Activated CD4-positive, CD25-positive, alpha-beta regulatory T cell treated with anti-CD3 and anti-CD28 coated beads, Interleukin-2, amount 50 U/mL, for 72 hours (primary cell): ENCODE measurements at regions not wholly inside any gene's neighbourhood (a gene's known extent, or its start where the extent isn't known, plus 50 kb on each side); places are given as distances from the start of the nearest gene placed in this dataset.
"Not testable (repeated sequence)": the region's sequence is repeated elsewhere in the genome, so short reads cannot be mapped to it uniquely, and the experiment has no call there.

Source experiments
- DNase-seq: peaks from one replicate; pipeline ENCODE4 v3.0.0; 2021

DNA sequence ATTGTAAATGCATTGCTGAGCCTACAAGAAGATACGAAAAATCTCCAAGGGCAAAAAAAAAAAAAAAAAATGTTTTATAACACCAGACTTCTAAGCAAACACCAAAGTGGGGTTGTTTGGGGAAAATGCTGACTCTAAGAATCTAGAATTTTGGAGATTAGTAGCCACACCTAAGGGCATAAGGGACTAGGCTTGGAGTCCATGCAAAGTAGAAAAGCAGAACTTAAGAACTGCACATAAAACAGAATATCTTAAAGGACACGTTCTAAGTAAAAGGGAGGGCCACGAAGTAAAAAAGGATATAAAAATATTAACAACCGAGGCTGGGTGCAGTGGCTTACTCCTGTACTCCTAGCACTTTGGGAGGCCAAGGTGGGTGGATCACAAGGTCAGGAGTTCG is 269.8 kb upstream of the AUTS2 start:
- DNase-seq, result no peak

DNA sequence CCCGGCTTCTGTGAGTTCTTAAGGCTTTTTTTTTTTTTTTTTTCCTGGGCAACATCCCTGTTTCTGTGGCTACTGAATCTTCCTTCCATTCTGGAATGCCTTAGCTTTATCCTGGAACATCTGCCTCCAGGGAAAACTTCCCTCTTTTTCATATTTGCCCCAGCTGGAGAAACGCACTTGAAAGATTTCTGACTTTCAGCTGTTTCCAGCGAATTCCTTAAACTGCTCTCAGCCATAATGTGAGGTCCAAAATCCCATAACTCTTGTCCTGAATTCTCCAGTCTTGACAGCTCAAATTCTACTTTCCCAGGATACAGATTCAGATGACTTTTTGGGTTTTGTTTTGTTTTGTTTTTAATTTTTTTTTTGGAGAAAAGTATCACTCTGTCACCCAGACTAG is 263.6 kb upstream of the AUTS2 start:
- no peak for DNase-seq

DNA sequence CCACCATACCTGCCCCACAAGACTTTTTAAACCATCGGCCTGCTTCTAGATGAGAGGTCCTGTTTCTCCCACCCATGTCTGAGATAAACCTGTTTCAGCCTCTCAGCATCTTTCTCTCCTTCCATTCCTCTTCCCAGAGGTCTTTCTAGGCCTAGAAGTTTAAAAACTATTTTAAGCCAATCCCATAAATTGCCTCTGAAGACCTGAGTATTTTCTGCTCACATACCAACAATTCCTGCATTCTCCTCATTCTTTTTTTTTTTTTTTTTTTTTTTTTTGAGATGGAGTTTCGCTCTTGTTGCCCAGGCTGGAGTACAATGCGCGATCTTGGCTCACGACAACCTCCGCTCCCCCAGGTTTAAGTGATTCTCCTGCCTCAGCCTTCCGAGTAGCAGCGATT is 262.9 kb upstream of the AUTS2 start:
- DNase-seq, result no peak

DNA sequence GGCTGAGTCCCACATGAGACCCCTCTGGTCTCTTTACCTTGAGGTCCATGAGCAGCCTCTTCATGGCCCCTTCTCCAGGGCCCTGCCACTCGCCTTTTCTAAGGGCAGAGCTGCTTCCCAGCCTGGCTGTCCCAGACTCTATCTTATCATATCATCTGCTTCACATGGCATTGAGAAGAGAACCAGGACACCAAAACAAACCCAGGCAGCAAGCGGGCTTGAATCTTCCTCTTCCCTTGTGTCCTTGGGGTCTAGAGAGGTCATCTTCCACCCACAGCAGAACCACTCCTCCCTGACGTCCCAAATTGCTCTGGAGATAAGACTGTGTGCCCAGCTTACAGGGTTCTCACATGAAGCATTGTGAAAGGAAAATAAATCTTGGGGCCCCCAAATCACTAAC is 261.3 kb upstream of the AUTS2 start:
- DNase-seq, result no peak

DNA sequence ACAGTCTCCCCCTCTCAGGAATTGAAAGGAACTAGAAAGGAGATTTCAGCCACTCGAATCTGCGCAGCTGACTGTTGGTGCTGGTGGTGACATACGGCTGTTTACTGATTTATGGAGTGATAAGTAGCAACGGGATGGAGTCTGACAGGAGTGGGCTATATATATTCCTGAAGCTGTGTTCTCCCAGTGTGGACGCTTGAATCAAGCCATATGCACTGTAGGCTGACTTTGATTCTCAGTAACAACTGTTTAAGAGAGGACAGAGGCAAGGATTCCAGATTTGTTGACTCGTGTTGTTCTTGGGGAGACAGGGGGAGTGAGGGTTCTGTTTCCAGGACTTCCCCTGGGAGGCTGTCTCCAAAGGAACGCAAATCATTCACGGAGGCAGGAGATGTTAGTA is 260.1 kb upstream of the AUTS2 start:
- no peak for DNase-seq

DNA sequence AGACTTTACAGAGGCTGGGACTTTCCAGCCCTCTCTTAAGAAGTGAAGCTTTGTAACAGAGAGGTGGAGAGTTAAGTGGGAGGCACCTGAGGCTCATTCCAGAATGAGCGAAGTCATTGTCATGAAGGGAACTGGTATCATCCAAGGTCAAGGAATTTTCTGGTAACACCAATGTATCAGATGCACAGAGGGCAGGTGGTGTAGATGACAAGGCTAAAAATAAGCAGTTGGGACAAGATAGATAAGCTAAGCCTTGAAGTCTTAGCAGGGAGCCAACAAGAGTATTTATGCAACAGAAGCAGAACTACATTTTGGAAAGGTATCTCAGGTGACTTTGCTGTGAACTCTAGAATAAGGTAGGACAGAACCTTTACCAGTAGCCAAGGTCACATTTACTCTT is 257.0 kb upstream of the AUTS2 start:
- no peak for DNase-seq

DNA sequence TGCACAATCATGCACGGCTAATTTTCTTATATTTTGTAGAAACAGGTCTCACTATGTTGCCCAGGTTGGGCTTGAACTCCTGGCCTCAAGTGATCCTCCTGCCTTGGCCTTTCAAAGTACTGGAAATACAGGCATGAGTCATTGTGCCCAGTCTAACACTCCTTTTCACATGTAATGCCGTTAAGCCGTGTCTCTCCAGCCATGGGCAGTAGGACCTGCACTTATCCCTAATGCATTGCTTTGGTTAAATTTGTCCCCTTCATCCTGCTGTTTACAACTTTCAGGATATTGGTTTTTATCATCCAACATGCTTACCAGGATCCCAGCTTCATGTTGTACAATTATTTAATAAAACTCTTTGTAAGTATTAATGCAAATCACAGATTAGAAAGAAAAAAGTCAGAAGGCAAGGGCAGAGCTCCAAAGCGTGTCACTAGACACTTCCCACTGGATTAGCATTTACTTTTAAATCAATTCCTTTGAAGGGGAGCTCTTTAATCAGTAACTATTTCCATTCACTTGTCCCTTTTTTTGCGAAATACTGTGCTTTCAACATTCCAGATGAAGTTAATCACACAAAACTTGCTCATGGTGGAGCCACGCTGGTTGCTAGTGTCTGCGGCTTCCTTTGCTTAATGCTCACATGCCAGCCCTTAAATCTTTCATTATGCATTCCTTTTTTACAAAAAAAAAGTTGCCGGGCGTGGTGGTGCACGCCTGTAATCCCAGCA is 256.0 kb upstream of the AUTS2 start:
- DNase-seq, result no peak

DNA sequence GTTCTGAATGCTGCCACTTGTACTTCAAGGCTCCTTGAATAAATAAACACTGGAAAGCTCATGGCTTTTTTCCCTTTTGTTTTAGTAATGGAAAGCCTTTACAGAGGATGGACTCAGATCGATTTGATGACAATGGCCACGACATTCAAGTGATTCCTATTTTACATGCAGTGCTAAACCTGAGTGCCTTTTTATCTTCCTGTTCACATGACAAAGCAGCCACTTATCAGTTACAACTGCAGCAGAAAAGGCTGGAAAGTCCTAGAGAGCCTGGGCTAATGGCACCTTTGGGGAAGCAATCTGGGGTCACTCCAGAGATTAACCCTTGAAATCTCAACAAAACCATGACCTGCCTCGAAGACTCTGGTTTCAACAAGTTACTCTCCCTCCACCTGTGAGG is 249.0 kb upstream of the AUTS2 start:
- no peak for DNase-seq

DNA sequence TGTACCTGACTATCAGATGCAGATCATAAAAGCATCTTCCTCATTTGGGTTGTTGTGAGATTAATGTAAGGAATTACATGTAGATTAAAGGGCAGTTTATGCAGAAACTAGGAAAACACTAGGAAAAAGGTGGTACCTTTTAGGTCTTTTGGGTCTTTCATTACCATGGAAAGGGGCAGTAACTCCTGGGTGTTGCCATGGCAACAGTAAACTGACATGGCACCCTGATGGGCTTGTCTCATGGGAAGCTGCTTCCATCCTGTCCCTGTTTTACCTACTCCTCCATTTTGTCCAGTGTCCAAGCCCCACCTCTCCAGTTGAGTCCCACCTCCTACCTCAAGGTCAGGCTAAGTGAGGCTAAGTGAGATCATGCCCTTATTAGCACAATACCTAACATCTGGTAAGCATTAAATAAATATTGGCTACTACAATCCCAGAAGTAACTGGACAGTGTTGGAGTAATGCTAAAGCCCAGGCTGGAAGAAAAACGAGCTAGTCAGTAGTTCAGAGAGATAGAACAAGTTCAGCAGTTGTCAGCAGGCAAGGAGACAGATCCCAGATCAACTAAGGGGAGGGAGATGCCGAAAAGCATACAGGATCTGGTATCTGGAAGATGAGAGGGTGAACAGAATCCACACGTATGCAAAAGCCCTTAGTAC is 240.0 kb upstream of the AUTS2 start:
- no peak for DNase-seq

DNA sequence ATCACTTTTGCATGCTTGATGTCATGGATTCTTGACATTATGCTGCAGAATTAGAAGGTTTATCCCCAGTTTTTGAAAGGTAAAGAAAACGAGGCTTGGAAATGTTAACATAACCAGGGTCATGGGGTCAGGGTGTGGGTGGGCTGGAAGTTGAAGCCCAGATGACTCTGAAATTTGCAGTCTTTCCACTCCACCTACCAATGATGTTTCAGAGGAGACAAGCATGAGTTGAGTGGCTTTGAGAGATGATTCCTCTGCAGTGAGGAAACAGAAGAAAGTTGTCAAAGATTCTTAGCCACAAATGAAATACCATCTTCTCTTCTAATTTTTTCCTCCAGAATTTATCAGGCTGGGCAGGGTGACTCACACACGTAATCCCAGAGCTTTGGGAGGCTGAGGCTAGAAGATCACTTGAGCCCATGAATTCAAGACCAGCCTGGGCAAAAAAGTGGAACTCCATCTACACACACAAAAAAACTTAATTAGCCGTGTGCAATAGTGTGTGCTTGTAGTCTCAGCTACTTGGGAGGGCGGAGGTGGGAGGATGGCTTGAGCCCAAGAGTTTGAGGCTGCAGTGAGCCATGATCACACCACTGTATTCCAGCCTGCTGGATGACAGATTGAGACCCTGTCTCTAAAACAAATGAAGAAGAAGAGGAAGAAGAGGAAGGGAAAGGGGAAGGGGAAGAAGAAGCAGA is 239.1 kb upstream of the AUTS2 start:
- no peak for DNase-seq

DNA sequence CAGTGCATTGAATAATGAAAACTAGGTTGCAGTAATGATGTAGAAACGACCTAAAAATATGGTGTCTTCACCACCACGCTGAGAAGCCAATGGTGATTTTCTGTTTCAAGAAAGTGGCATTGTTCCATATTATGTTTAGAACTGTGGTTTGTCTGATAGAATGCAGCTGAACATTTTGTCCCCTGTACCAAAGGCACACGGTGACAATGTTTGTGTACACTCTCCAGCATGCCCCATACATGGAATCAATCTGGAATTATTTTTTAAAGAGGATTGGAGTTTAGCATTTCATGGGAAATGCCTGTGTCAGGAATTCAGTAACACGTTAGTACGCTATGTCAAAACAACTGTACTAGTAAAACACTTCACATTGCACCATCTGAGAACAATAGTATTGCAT is 237.4 kb upstream of the AUTS2 start:
- DNase-seq, result no peak

DNA sequence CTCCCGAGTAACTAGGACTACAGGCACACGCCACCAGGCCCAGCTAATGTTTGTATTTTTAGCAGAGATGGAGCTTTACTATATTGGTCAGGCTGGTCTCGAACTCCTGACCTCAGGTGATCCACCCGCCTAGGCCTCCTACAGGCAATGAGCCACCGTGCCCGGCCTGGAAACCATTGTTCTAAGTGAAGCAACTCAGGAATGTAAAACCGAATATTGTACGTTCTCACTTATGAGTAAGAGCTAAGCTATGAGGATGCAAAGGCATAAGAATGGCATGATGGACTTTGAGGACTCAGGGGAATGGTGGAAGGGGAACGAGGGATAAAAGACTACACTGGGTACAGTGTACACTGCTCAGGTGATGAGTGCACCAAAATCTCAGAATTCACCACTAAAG is 235.1 kb upstream of the AUTS2 start:
- DNase-seq, result no peak

DNA sequence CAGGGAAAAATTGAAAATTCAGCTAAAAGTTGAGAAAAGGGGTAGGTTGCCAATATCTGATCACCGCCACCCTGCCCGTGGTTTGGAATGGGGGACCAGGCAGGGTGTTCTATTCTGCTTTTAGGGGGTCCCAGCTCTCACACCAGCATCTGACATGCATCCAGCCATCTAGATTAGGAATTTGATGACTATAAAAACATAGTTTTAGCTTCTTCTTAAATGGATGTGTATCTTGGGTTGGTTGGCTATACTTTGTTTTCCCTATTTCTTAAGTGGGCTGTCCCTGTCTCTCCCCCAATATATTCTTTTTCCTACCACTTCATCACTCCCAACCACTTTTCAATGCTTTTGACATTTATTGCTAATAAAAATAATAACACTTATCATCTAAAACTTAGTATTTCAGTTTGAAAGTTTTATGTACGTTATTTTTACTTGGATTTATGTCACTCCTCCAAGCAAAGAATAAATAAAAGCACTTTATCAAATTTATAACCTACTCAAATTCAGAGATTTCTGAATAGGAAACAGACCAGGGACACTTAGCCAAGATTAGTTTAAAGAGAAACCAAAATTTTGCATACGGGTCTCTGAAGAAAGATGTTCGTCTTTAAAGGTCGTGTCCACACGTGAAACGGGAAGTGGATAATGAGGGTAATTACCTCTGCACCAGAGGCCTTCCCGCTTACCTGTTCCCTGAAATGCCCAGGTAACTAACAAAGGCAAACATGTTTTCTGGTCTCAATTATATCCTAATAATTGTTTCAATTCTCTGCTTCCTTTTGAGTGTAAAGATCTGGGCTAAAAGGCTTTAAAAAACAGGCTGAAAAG is 233.2 kb upstream of the AUTS2 start:
- no peak for DNase-seq

DNA sequence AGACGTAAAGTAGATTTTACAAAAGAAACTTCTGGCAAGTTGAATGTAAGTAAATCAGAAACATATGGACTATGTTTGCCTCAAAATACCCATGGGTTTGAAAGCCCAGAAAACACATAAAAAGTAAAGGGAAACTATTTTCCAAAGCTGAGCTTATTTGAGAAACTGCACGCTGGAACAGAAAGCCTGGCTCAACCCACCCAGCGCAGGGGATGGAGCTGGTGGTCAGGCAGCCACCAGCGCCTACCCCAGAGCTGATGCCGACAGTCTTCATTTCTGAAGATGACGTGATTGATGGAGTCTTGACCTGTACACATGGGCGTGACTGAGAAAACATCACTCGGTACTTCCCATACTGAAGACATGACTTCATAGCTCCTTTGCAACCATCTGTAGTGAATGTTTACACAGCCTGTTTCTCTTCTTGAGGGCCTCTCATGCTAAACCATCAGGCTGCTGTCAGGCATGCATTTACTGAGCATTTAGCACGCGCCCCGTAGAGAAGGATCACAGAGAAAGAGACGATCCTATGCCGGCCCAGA is 232.6 kb upstream of the AUTS2 start:
- DNase-seq, result no peak

DNA sequence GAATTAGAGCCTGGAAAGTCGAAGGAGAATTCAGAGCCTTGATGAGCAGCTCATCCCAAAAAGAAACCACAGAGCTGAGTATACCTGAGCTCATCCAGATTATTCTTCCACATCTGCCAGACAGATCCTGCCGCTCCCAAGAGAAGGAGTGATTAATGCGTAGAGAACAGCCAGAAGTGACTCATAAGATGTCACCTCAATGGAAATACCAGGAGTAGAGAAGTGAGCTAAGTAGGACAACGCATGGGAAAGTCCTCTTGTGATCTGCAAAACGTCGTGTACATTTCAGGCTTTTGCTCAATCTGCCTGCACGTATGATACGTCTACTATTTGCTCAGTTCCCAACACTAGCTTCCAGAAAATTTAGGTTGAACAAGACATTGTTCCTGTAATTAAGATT is 230.5 kb upstream of the AUTS2 start:
- DNase-seq, result no peak

DNA sequence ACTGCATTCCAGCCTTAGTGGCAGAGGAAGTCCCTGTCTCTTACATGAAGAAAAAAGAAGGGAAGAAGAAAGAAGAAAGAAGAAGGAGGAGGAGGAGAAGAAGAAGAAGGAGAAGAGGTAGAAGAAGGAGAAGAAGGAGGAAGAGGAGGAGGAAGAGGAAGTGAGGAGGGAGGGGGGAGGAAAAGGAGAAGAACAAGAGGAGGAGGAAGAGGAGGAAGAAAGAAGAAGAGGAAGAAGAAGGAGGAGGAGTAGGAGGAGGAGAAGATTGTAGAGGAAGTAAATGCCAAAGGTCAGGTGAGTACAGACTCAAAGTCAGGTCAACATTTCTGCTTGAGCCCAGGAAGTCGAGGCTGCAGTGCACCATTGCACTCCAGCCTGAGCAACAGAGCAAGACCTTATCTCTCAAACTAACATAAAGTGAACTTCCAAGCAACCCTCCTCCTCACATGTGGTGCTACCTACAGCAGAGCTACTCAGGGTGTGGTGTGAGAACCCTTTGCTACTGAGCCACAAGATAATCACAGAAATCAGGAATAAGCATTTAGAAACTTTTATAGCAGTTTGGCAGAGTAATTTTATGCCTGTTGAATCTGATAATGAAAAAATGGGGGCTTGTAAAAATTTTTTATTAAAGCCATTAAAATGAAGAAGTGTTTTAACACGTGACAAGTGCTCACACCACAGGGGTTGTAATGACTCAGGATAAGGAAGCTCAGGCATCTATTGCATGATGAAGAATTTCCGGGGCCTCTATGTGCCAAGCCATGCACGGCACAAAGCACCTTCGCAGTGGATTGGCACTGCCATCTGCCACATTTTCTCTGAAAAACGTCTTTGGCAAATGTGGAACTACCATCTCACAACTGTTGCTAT is 224.9 kb upstream of the AUTS2 start:
- no peak for DNase-seq

DNA sequence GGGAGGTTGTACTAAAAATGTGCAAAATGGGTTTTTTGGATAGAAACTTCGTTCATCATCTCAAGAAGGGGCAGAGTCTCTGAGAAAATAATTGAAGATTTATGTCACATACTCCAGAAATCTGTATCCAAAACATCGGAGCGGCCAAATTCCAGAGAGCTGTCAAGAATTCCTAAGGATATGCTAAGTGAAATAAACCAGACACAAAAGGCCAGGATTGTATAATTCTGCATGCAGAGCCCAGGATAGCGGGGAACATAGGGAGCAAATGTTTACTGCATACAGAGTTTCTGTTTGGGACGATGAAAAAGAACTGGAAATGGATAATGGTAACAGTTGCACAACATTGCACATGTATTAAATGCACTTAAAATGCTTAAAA is 224.2 kb upstream of the AUTS2 start:
- no peak for DNase-seq

DNA sequence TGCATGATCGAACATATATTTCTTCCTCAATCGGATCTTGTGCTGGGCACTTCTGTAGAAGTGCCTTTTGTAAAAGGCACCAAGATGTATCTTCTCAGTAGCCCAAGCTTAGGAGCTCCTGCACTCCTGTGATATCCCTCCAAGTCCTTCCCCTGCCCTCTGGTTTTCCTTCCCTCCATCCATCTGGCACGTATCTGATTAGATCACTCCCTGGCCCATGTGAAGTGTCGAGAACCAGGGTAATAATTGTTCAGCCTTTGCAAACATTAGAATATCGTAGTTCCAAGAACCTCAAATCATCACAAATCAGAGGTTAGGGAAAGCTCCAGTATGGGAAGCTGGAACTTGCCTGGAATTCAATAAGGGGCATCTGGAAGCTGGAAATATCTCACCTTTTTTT is 221.1 kb upstream of the AUTS2 start:
- DNase-seq, result no peak

DNA sequence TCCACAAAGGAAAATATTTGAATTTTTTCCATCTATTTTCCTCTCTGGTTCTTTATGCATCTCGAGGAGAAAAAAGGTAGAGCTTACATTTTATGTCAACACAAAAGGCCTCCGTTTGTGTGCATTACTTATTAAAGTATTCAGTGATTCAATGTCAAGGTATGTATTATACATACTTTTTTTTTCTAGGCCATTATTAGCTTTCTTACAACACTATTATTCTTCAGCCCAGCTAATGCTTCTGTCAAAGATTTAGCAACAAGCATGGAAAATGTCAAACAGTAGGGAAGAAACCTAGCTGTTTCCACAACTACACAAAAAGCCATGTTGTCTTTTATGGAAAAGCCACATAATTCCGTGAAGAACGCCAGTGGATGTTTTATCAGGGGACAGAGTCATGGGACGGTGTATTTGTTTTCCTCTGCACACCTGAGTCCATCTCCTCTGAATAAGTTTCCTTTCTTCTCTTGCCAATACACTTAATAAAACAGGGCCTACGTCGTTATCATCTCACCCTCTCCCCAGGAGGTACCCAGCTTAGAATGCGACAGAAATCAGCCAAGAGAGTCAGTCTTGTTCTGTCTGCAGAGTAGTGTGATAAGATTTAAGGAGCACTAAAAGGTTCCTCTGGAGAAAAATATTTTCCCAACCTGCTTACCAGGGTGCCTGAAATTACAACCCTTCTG is 209.7 kb upstream of the AUTS2 start:
- no peak for DNase-seq

DNA sequence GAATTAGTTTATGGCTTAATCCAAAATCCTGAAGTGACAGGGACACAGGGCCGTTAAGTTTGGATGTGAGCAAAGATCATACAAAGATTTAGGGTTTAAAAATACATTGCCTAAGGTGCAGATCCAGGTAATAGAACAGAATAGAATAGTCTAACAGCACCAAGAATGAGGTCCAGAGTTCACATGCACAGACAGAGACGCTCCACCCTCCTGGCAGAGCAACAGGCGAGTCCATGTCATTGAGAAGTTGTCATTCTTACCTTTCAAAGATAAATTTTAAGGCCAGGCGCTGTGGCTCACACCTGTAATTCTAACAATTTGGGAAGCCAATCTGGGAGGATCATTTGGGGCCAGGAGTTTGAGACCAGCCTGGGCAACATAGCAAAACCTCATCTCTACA is 209.1 kb upstream of the AUTS2 start:
- no peak for DNase-seq

DNA sequence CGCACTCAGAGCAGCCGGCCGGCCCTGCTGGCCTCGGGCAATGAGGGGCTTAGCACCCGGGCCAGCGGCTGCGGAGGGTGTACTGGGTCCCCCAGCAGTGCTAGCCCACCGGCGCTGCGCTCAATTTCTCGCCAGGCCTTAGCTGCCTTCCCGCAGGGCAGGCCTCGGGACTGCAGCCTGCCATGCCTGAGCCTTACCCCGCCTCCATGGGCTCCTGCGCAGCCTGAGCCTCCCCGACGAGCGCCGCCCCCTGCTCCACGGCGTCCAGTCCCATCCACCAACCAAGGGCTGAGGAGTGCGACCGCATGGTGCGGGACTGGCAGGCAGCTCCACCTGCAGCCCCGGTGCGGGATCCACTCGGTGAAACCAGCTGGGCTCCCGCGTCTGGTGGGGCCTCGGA is 204.4 kb upstream of the AUTS2 start:
- not testable (repeated sequence) for DNase-seq
